ENCODE measurements at regions not wholly inside any gene's neighbourhood (a gene's known extent, or its start where the extent isn't known, plus 50 kb on each side); places are given as distances from the start of the nearest gene placed in this dataset.

- no peaks in the 10 kb centered on the region for H3K9me3 ChIP-seq (ENCODE audit: low read depth)
- peak; percentile 60 for DNase-seq (ENCODE audit: low spot score)
- WGBS (ENCODE audit: low lambda C conversion rate, missing lambda C conversion rate): 59% methylated on average over 1 of the region's 1 CpG
- no peak overlapping the region for H3K4me2 ChIP-seq
- no peaks in the 10 kb centered on the region for H3K27me3 ChIP-seq
- no peaks in the 10 kb centered on the region for H3K9me2 ChIP-seq (replicated peaks; ENCODE audit: insufficient read depth)
- no peaks in the 10 kb centered on the region for H3K36me3 ChIP-seq (replicated peaks; ENCODE audit: insufficient read depth, low read depth)
- no peak overlapping the region for H3K27ac ChIP-seq
- peaks cover 9% of the 10 kb centered on the region for H3K4me1 ChIP-seq (ENCODE audit: insufficient read depth)
- no peaks in the 10 kb centered on the region for H4K20me1 ChIP-seq (ENCODE audit: insufficient read depth, poor library complexity, severe bottlenecking)
- TF ChIP-seq CTCF (IDR thresholded peaks at IDR 0.05; ENCODE audit: poor library complexity) (no peak), EZH2 (IDR thresholded peaks at IDR 0.05; ENCODE audit: borderline replicate concordance) (no peak), EZH2phosphoT487 (IDR thresholded peaks at IDR 0.05; ENCODE audit: low read depth, severe bottlenecking, unreplicated experiment) (no peak)
- H2AFZ ChIP-seq: no peak overlapping the region
- H3K4me3 ChIP-seq: no peak overlapping the region
- no peaks in the 10 kb centered on the region for H3K79me2 ChIP-seq
Measured at GRCh38 chr15:70430069-70430468, 332.4 kb upstream of the TLE3 start.

- WGBS (ENCODE audit: low lambda C conversion rate, missing lambda C conversion rate): 90% methylated on average over 5 of the region's 5 CpGs
- no peaks in the 10 kb centered on the region for H3K36me3 ChIP-seq (replicated peaks; ENCODE audit: insufficient read depth, low read depth)
- no peaks in the 10 kb centered on the region for H3K79me2 ChIP-seq
- no peak for DNase-seq (ENCODE audit: low spot score)
- H4K20me1 ChIP-seq (ENCODE audit: insufficient read depth, poor library complexity, severe bottlenecking): no peaks in the 10 kb centered on the region
- H3K4me3 ChIP-seq: no peak overlapping the region
- TF ChIP-seq EZH2phosphoT487 (IDR thresholded peaks at IDR 0.05; ENCODE audit: low read depth, severe bottlenecking, unreplicated experiment) (no peak), EZH2 (IDR thresholded peaks at IDR 0.05; ENCODE audit: borderline replicate concordance) (no peak), CTCF (IDR thresholded peaks at IDR 0.05; ENCODE audit: poor library complexity) (no peak)
- H3K9me3 ChIP-seq (ENCODE audit: low read depth): no peaks in the 10 kb centered on the region
- peaks cover 3% of the 10 kb centered on the region for H3K4me1 ChIP-seq (ENCODE audit: insufficient read depth)
- no peaks in the 10 kb centered on the region for H3K27me3 ChIP-seq
- H3K4me2 ChIP-seq: no peak overlapping the region
- no peaks in the 10 kb centered on the region for H3K9me2 ChIP-seq (replicated peaks; ENCODE audit: insufficient read depth)
- H2AFZ ChIP-seq: no peak overlapping the region
- H3K27ac ChIP-seq: no peak overlapping the region
Measured at GRCh38 chr15:70429056-70429722, 331.5 kb upstream of the TLE3 start.

- Histone ChIP-seq H3K9me2 (replicated peaks; ENCODE audit: insufficient read depth) (no peaks in the 10 kb centered on the region), H3K27ac (no peak overlapping the region), H3K4me2 (no peak overlapping the region), H3K4me1 (ENCODE audit: insufficient read depth) (no peaks in the 10 kb centered on the region), H3K4me3 (no peak overlapping the region), H4K20me1 (ENCODE audit: insufficient read depth, poor library complexity, severe bottlenecking) (no peaks in the 10 kb centered on the region), H3K27me3 (no peaks in the 10 kb centered on the region), H3K36me3 (replicated peaks; ENCODE audit: insufficient read depth, low read depth) (no peaks in the 10 kb centered on the region), H3K9me3 (ENCODE audit: low read depth) (no peaks in the 10 kb centered on the region), H2AFZ (no peak overlapping the region), H3K79me2 (no peaks in the 10 kb centered on the region)
- WGBS (ENCODE audit: low lambda C conversion rate, missing lambda C conversion rate): 94% methylated on average over 3 of the region's 3 CpGs
- no peak for TF ChIP-seq CTCF (IDR thresholded peaks at IDR 0.05; ENCODE audit: poor library complexity)
- TF ChIP-seq EZH2phosphoT487 (IDR thresholded peaks at IDR 0.05; ENCODE audit: low read depth, severe bottlenecking, unreplicated experiment): no peak
- no peak for TF ChIP-seq EZH2 (IDR thresholded peaks at IDR 0.05; ENCODE audit: borderline replicate concordance)
- no peak for DNase-seq (ENCODE audit: low spot score)
Measured at GRCh38 chr15:70428211-70428822, 330.6 kb upstream of the TLE3 start.

Data from hepatocyte (in vitro differentiated cells).